ENCODE measurements at regions not wholly inside any gene's neighbourhood (a gene's known extent, or its start where the extent isn't known, plus 50 kb on each side); places are given as distances from the start of the nearest gene placed in this dataset.

GRCh38 chr20:60700728-60701127 is 551.3 kb upstream of the CDH4 start:
- Mint-ChIP-seq H3K27ac (no peak overlapping the region), H3K36me3 (no peaks in the 10 kb centered on the region), H3K27me3 (ENCODE audit: low read depth in 3 of 3) (peaks cover 0 to 9% (median 4%) of the 10 kb centered on the region in 3 donors), H3K9me3 (peaks cover 0 to 3% (median 0%) of the 10 kb centered on the region in 6 donors), H3K4me1 (no peaks in the 10 kb centered on the region), H3K4me3 (no peak overlapping the region)
- DNase-seq: no peak

GRCh38 chr20:60704147-60704546 is 547.9 kb upstream of the CDH4 start:
- Mint-ChIP-seq H3K27me3 (ENCODE audit: low read depth in 3 of 3) (peaks cover 0 to 8% (median 5%) of the 10 kb centered on the region in 3 donors), H3K36me3 (no peaks in the 10 kb centered on the region), H3K27ac (no peak overlapping the region), H3K4me1 (no peaks in the 10 kb centered on the region), H3K4me3 (no peak overlapping the region), H3K9me3 (peaks cover 0 to 3% (median 0%) of the 10 kb centered on the region in 6 donors)
- DNase-seq: no peak

- H3K27me3 Mint-ChIP-seq (ENCODE audit: low read depth in 3 of 3): peaks cover 0 to 5% (median 2%) of the 10 kb centered on the region in 3 donors
- no peaks in the 10 kb centered on the region for H3K9me3 Mint-ChIP-seq
- no peaks in the 10 kb centered on the region for H3K36me3 Mint-ChIP-seq
- H3K4me3 Mint-ChIP-seq: no peak overlapping the region
- H3K4me1 Mint-ChIP-seq: no peaks in the 10 kb centered on the region
- H3K27ac Mint-ChIP-seq: no peak overlapping the region
- no peak for DNase-seq
Observed at GRCh38 chr20:60713396-60713795, 538.7 kb upstream of the CDH4 start.

GRCh38 chr20:60715172-60715571 is 536.9 kb upstream of the CDH4 start:
- no peak for DNase-seq
- no peak overlapping the region for H3K4me3 Mint-ChIP-seq
- H3K36me3 Mint-ChIP-seq: no peaks in the 10 kb centered on the region
- no peak overlapping the region for H3K27ac Mint-ChIP-seq
- H3K9me3 Mint-ChIP-seq: no peaks in the 10 kb centered on the region
- H3K27me3 Mint-ChIP-seq (ENCODE audit: low read depth in 3 of 3): peaks cover 2 to 5% (median 4%) of the 10 kb centered on the region in 3 donors
- H3K4me1 Mint-ChIP-seq: no peaks in the 10 kb centered on the region

GRCh38 chr20:60718743-60719480 is 533.1 kb upstream of the CDH4 start:
- H3K27ac Mint-ChIP-seq: no peak overlapping the region
- DNase-seq: no peak
- peaks cover 2 to 9% (median 4%) of the 10 kb centered on the region in 3 donors for H3K27me3 Mint-ChIP-seq (ENCODE audit: low read depth in 3 of 3)
- no peaks in the 10 kb centered on the region for H3K36me3 Mint-ChIP-seq
- no peaks in the 10 kb centered on the region for H3K9me3 Mint-ChIP-seq
- no peaks in the 10 kb centered on the region for H3K4me1 Mint-ChIP-seq
- no peak overlapping the region for H3K4me3 Mint-ChIP-seq

GRCh38 chr20:60725311-60725906 is 526.7 kb upstream of the CDH4 start:
- Mint-ChIP-seq H3K27me3 (ENCODE audit: low read depth in 3 of 3) (peaks cover 0 to 7% (median 0%) of the 10 kb centered on the region in 3 donors), H3K4me1 (no peaks in the 10 kb centered on the region), H3K27ac (no peak overlapping the region), H3K4me3 (no peak overlapping the region), H3K36me3 (no peaks in the 10 kb centered on the region), H3K9me3 (no peaks in the 10 kb centered on the region)
- no peak for DNase-seq

- Mint-ChIP-seq H3K4me1 (no peaks in the 10 kb centered on the region), H3K36me3 (no peaks in the 10 kb centered on the region), H3K27ac (no peak overlapping the region), H3K4me3 (no peak overlapping the region), H3K9me3 (no peaks in the 10 kb centered on the region), H3K27me3 (ENCODE audit: low read depth in 3 of 3) (no peaks in the 10 kb centered on the region)
- DNase-seq: no peak
Observed at GRCh38 chr20:60727425-60727824, 524.6 kb upstream of the CDH4 start.

- Mint-ChIP-seq H3K27ac (no peak overlapping the region), H3K36me3 (no peaks in the 10 kb centered on the region), H3K4me1 (no peaks in the 10 kb centered on the region), H3K27me3 (ENCODE audit: low read depth in 3 of 3) (no peaks in the 10 kb centered on the region), H3K4me3 (no peak overlapping the region), H3K9me3 (no peaks in the 10 kb centered on the region)
- no peak for DNase-seq
Observed at GRCh38 chr20:60728705-60729104, 523.4 kb upstream of the CDH4 start.

GRCh38 chr20:60729135-60729900 is 522.7 kb upstream of the CDH4 start:
- no peaks in the 10 kb centered on the region for H3K36me3 Mint-ChIP-seq
- no peaks in the 10 kb centered on the region for H3K9me3 Mint-ChIP-seq
- no peaks in the 10 kb centered on the region for H3K4me1 Mint-ChIP-seq
- H3K4me3 Mint-ChIP-seq: no peak overlapping the region
- peaks cover 0 to 1% (median 0%) of the 10 kb centered on the region in 3 donors for H3K27me3 Mint-ChIP-seq (ENCODE audit: low read depth in 3 of 3)
- DNase-seq: no peak
- H3K27ac Mint-ChIP-seq: no peak overlapping the region

GRCh38 chr20:60732322-60732721 is 519.7 kb upstream of the CDH4 start:
- DNase-seq: no peak
- no peak overlapping the region for H3K4me3 Mint-ChIP-seq
- no peaks in the 10 kb centered on the region for H3K4me1 Mint-ChIP-seq
- no peaks in the 10 kb centered on the region for H3K36me3 Mint-ChIP-seq
- H3K27me3 Mint-ChIP-seq (ENCODE audit: low read depth in 3 of 3): peaks cover 0 to 3% (median 0%) of the 10 kb centered on the region in 3 donors
- H3K27ac Mint-ChIP-seq: no peak overlapping the region
- no peaks in the 10 kb centered on the region for H3K9me3 Mint-ChIP-seq

GRCh38 chr20:60748086-60748485 is 504.0 kb upstream of the CDH4 start:
- peaks cover 3 to 11% (median 9%) of the 10 kb centered on the region in 3 donors for H3K27me3 Mint-ChIP-seq (ENCODE audit: low read depth in 3 of 3)
- DNase-seq: no peak
- no peak overlapping the region for H3K4me3 Mint-ChIP-seq
- H3K36me3 Mint-ChIP-seq: no peaks in the 10 kb centered on the region
- H3K9me3 Mint-ChIP-seq: peaks cover 0 to 2% (median 0%) of the 10 kb centered on the region in 6 donors
- no peak overlapping the region for H3K27ac Mint-ChIP-seq
- no peaks in the 10 kb centered on the region for H3K4me1 Mint-ChIP-seq

GRCh38 chr20:60749804-60750602 is 502.1 kb upstream of the CDH4 start:
- Mint-ChIP-seq H3K27me3 (ENCODE audit: low read depth in 3 of 3) (peaks cover 5 to 11% (median 6%) of the 10 kb centered on the region in 3 donors), H3K4me1 (no peaks in the 10 kb centered on the region), H3K27ac (no peak overlapping the region), H3K36me3 (no peaks in the 10 kb centered on the region), H3K4me3 (no peak overlapping the region), H3K9me3 (peaks cover 0 to 2% (median 0%) of the 10 kb centered on the region in 6 donors)
- no peak for DNase-seq

GRCh38 chr20:60750909-60751308 is 501.2 kb upstream of the CDH4 start:
- no peak for DNase-seq
- no peaks in the 10 kb centered on the region for H3K4me1 Mint-ChIP-seq
- H3K4me3 Mint-ChIP-seq: no peak overlapping the region
- peaks cover 2 to 11% (median 5%) of the 10 kb centered on the region in 3 donors for H3K27me3 Mint-ChIP-seq (ENCODE audit: low read depth in 3 of 3)
- H3K9me3 Mint-ChIP-seq: no peaks in the 10 kb centered on the region
- H3K27ac Mint-ChIP-seq: no peak overlapping the region
- no peaks in the 10 kb centered on the region for H3K36me3 Mint-ChIP-seq

Measured in immature natural killer cell (primary cell).